ENCODE measurements at regions not wholly inside any gene's neighbourhood (a gene's known extent, or its start where the extent isn't known, plus 50 kb on each side); places are given as distances from the start of the nearest gene placed in this dataset.

DNA sequence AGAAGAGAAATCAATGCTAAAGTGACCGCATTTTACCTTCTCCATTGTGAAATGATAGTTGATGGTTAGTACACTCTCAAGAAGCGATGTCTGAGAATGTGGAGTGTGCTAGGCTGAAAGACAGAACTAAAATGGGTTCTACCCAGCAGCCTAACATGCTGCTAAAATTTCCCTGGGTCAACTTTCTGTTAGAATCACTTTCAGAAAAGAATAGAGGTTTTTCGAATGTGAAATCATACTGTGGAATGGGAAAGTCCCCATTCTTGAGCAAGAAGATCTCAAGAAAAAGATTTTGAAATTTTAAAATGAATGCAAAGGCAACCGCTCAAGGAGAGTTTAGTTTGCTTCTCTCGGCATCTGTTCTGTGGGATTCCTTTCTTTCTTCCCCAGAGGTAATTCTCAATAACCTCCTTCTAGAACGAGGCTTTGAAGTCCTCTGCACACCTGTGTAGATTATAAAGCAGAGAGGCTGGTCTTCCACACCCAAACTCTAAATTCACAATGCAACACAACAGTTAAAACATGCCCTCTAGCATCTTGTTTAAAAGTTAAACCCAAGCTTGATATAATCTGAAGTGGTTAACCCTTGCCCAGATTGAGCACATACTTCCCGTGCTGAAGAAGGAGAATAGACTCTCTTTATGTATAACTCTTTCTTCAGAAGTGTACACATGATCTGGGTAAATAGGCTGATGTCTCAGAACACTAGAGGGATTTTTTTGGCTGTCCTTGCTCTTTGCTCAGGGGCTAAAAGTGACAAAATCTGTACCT is 208.7 kb upstream of the KLF3 start:
- H3K36me3 ChIP-seq (ENCODE audit: control insufficient read depth in 1 of 2, insufficient read depth in 2 of 2, low read length in 2 of 2): no peaks in the 10 kb centered on the region
- no peak overlapping the region for H3K9ac ChIP-seq (ENCODE audit: low read depth in 1 of 2, low read length in 2 of 2)
- H3K27me3 ChIP-seq (ENCODE audit: control insufficient read depth in 1 of 2, insufficient read depth in 2 of 2, low read length in 2 of 2): no peaks in the 10 kb centered on the region
- peaks cover 14 to 29% of the 10 kb centered on the region in 2 donors for H3K4me1 ChIP-seq (ENCODE audit: control insufficient read depth in 1 of 2, insufficient read depth in 2 of 2, low read length in 2 of 2)
- peaks cover 0 to 2% of the 10 kb centered on the region in 2 donors for H3K9me3 ChIP-seq (ENCODE audit: control insufficient read depth in 1 of 2, low read length in 2 of 2)
- no peak overlapping the region for H3K4me3 ChIP-seq (ENCODE audit: low read depth in 1 of 2, low read length in 2 of 2)
- no peak overlapping the region for H3K27ac ChIP-seq (ENCODE audit: low read depth, low read length)

DNA sequence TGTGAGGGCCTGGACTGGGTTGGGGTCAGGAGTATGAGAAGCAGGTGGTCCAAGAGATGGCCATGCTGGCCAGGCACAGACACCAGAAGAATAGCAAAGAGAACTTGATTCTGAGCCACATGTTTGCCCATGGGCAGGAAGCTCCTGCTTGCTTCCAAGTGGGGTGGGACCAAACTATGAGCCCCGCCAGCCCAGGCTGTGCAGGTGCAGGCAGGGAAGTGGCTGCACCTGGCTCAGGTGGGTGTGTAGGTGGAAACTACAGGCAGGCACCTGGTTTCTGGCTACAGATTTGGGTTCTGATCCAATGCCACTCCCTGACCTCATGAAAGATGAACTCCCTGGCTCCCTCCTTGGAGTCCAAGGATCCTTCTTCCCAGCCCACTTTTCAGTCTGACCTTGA is 207.9 kb upstream of the KLF3 start:
- Histone ChIP-seq H3K27ac (ENCODE audit: low read depth, low read length) (no peak overlapping the region), H3K4me1 (ENCODE audit: control insufficient read depth in 1 of 2, insufficient read depth in 2 of 2, low read length in 2 of 2) (peaks cover 14 to 26% of the 10 kb centered on the region in 2 donors)

DNA sequence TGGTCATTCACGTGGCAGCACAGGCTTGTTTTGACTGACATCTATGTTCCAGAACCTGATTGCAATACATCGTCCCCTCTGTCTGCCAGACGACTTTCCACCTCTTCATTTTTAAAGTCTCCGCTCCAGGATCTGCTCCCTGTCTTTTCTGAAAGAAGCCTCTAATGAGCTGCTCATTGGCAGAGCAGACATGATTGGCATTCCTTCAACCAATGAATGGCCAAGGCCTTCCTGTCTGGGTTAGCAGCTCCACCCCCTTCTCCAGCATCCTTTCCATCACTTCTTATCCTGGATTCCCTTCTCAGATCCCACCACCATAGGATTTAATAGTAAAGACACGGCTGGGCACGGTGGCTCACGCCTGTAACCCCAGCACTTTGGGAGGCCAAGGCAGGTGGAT is 202.7 kb upstream of the KLF3 start:
- no peak overlapping the region for H3K27ac ChIP-seq (ENCODE audit: low read depth, low read length)
- no peaks in the 10 kb centered on the region for H3K27me3 ChIP-seq (ENCODE audit: control insufficient read depth in 1 of 2, insufficient read depth in 2 of 2, low read length in 2 of 2)
- H3K36me3 ChIP-seq (ENCODE audit: control insufficient read depth in 1 of 2, insufficient read depth in 2 of 2, low read length in 2 of 2): no peaks in the 10 kb centered on the region
- no peaks in the 10 kb centered on the region for H3K9me3 ChIP-seq (ENCODE audit: control insufficient read depth in 1 of 2, low read length in 2 of 2)
- H3K9ac ChIP-seq (ENCODE audit: low read depth in 1 of 2, low read length in 2 of 2): no peak overlapping the region
- H3K4me1 ChIP-seq (ENCODE audit: control insufficient read depth in 1 of 2, insufficient read depth in 2 of 2, low read length in 2 of 2): peaks cover 0 to 2% of the 10 kb centered on the region in 2 donors
- H3K4me3 ChIP-seq (ENCODE audit: low read depth in 1 of 2, low read length in 2 of 2): no peak overlapping the region

More for the DNA sequence above, 207.9 kb upstream of the KLF3 start:
- Histone ChIP-seq H3K9ac (ENCODE audit: low read depth in 1 of 2, low read length in 2 of 2) (no peak overlapping the region), H3K27me3 (ENCODE audit: control insufficient read depth in 1 of 2, insufficient read depth in 2 of 2, low read length in 2 of 2) (no peaks in the 10 kb centered on the region), H3K4me3 (ENCODE audit: low read depth in 1 of 2, low read length in 2 of 2) (no peak overlapping the region), H3K36me3 (ENCODE audit: control insufficient read depth in 1 of 2, insufficient read depth in 2 of 2, low read length in 2 of 2) (no peaks in the 10 kb centered on the region), H3K9me3 (ENCODE audit: control insufficient read depth in 1 of 2, low read length in 2 of 2) (peaks cover 0 to 2% of the 10 kb centered on the region in 2 donors)

DNA sequence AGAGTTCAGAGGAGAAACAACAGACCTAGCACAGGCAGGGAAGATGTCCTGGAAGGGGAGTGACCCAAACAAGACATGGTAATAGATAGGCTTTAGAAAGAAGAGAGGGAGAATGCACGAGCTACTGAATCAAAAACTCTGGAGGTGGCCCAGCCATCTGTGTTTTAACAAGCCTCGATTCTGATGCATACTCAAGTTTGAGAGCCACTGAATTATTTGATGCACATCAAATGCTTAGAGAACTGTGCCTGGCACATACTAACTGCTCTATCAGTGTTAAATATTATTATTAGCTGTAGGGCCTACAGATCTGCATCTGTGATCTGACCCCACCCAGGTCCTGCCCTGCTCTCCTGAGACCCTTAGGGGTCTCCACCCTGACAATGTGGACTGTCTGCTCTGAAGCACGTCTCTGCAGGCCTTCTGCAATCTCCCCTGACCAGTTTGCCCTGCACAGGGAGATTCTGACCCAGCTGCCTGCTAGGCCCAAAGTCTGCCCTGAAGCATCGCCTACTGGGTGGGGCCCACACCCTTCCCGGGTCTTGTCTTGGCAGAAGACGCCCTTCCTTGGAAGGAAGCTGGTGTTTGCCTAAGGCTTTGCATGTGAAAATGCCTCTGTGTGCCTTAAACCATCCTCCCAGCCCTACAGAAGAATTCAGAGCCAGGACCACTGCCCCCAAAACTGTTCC is 201.5 kb upstream of the KLF3 start:
- H3K9ac ChIP-seq (ENCODE audit: low read depth in 1 of 2, low read length in 2 of 2): no peak overlapping the region
- no peak overlapping the region for H3K27ac ChIP-seq (ENCODE audit: low read depth, low read length)
- no peaks in the 10 kb centered on the region for H3K27me3 ChIP-seq (ENCODE audit: control insufficient read depth in 1 of 2, insufficient read depth in 2 of 2, low read length in 2 of 2)
- H3K9me3 ChIP-seq (ENCODE audit: control insufficient read depth in 1 of 2, low read length in 2 of 2): peaks cover 4 to 10% of the 10 kb centered on the region in 2 donors
- no peaks in the 10 kb centered on the region for H3K4me1 ChIP-seq (ENCODE audit: control insufficient read depth in 1 of 2, insufficient read depth in 2 of 2, low read length in 2 of 2)
- H3K4me3 ChIP-seq (ENCODE audit: low read depth in 1 of 2, low read length in 2 of 2): no peak overlapping the region
- no peaks in the 10 kb centered on the region for H3K36me3 ChIP-seq (ENCODE audit: control insufficient read depth in 1 of 2, insufficient read depth in 2 of 2, low read length in 2 of 2)

DNA sequence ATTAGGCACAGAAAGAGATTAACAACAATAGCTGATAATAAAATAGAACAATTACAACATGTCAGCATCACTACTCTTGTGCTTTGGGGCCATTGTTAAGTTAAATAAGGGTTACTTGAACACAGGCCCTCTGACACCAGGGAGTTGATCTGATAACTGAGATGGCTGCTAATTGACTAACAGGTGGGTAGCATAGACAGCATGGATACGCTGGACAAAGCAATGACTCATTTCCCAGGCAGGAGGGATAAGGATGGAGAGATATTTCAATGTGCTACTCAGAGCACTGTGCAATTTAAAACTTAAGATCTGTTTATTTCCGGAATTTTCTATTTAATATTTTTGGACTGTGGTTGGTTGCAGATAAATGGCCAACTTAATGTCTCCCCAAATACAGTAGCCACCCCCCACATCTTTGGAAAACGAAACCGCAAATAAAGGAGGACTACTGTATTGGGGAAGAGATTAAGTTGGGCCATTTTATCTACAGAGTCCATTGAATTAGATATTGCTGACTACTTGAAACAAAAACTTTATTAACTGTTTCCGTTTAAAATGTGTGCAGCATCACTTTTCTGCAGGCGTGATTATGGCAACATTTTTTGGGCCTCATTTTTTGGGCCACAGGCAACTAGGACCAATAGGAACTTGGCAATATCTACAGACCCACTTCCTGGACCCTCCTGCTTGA is 200.6 kb upstream of the KLF3 start:
- Histone ChIP-seq H3K27me3 (ENCODE audit: control insufficient read depth in 1 of 2, insufficient read depth in 2 of 2, low read length in 2 of 2) (no peaks in the 10 kb centered on the region), H3K9ac (ENCODE audit: low read depth in 1 of 2, low read length in 2 of 2) (no peak overlapping the region), H3K27ac (ENCODE audit: low read depth, low read length) (no peak overlapping the region), H3K36me3 (ENCODE audit: control insufficient read depth in 1 of 2, insufficient read depth in 2 of 2, low read length in 2 of 2) (no peaks in the 10 kb centered on the region), H3K4me1 (ENCODE audit: control insufficient read depth in 1 of 2, insufficient read depth in 2 of 2, low read length in 2 of 2) (no peaks in the 10 kb centered on the region), H3K9me3 (ENCODE audit: control insufficient read depth in 1 of 2, low read length in 2 of 2) (peaks cover 4 to 10% of the 10 kb centered on the region in 2 donors), H3K4me3 (ENCODE audit: low read depth in 1 of 2, low read length in 2 of 2) (no peak overlapping the region)

DNA sequence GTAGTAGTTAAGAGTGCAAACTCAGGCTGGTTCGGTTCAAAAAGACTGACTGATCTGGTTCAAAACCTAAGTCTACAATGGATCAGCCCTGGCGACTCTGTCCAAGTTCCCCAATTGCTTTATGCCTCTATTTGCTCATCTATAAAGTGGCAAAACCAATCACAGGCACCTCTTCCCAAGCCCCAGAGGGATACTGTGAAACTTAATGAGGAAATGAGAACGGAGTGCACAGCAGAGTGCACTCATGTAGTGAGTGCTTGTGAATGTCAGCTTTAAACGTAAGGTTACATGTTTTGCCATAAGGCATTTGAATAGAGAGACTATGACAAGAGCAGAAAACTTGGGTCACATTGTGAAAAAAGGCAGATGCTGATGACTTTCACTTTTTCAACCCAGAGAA is 199.7 kb upstream of the KLF3 start:
- Histone ChIP-seq H3K36me3 (ENCODE audit: control insufficient read depth in 1 of 2, insufficient read depth in 2 of 2, low read length in 2 of 2) (no peaks in the 10 kb centered on the region), H3K9ac (ENCODE audit: low read depth in 1 of 2, low read length in 2 of 2) (no peak overlapping the region), H3K27me3 (ENCODE audit: control insufficient read depth in 1 of 2, insufficient read depth in 2 of 2, low read length in 2 of 2) (no peaks in the 10 kb centered on the region), H3K4me3 (ENCODE audit: low read depth in 1 of 2, low read length in 2 of 2) (no peak overlapping the region), H3K27ac (ENCODE audit: low read depth, low read length) (no peak overlapping the region), H3K9me3 (ENCODE audit: control insufficient read depth in 1 of 2, low read length in 2 of 2) (peaks cover 4 to 10% of the 10 kb centered on the region in 2 donors), H3K4me1 (ENCODE audit: control insufficient read depth in 1 of 2, insufficient read depth in 2 of 2, low read length in 2 of 2) (no peaks in the 10 kb centered on the region)

DNA sequence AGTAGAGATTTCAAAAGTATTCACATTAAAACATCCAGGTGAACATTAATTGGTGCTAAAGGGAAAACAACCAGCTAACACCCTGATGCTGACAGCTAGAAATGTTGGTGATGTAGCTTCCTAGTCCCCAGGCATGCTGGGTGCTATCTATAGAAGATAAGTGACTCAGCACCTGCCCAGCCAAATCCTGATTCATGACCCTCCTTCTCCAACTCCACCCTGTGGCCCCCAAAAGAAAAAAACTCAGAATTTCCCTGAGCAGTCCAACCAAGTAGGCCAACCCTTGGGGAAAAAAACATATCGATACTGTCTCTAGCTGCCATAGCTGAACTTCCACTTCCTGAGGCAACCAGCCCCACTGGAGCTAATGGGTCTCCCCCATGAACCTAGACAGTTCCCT is 197.6 kb upstream of the KLF3 start:
- no peaks in the 10 kb centered on the region for H3K27me3 ChIP-seq (ENCODE audit: control insufficient read depth in 1 of 2, insufficient read depth in 2 of 2, low read length in 2 of 2)
- H3K36me3 ChIP-seq (ENCODE audit: control insufficient read depth in 1 of 2, insufficient read depth in 2 of 2, low read length in 2 of 2): no peaks in the 10 kb centered on the region
- H3K4me1 ChIP-seq (ENCODE audit: control insufficient read depth in 1 of 2, insufficient read depth in 2 of 2, low read length in 2 of 2): no peaks in the 10 kb centered on the region
- H3K9me3 ChIP-seq (ENCODE audit: control insufficient read depth in 1 of 2, low read length in 2 of 2): peaks cover 4 to 10% of the 10 kb centered on the region in 2 donors
- no peak overlapping the region for H3K27ac ChIP-seq (ENCODE audit: low read depth, low read length)
- no peak overlapping the region for H3K9ac ChIP-seq (ENCODE audit: low read depth in 1 of 2, low read length in 2 of 2)
- H3K4me3 ChIP-seq (ENCODE audit: low read depth in 1 of 2, low read length in 2 of 2): no peak overlapping the region

DNA sequence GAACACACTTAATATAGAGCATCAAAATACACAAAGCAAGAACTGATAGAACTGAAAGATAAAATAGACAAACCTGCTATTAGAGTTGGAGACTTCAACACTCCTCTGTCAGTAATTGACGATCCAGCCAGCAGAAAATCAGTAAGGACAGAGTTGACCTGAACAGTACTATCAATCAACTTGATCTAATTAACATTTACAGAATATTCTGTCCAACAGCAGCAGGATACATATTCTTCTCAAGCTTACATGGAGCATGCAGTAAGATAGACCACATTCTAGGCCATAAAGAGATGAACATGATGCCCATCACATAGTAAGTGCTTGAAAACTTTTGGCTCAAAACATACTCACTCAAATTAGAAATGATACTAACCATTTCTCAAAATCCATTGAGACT is 196.7 kb upstream of the KLF3 start:
- peaks cover 4 to 10% of the 10 kb centered on the region in 2 donors for H3K9me3 ChIP-seq (ENCODE audit: control insufficient read depth in 1 of 2, low read length in 2 of 2)
- H3K27ac ChIP-seq (ENCODE audit: low read depth, low read length): no peak overlapping the region
- H3K36me3 ChIP-seq (ENCODE audit: control insufficient read depth in 1 of 2, insufficient read depth in 2 of 2, low read length in 2 of 2): no peaks in the 10 kb centered on the region
- no peaks in the 10 kb centered on the region for H3K27me3 ChIP-seq (ENCODE audit: control insufficient read depth in 1 of 2, insufficient read depth in 2 of 2, low read length in 2 of 2)
- no peak overlapping the region for H3K4me3 ChIP-seq (ENCODE audit: low read depth in 1 of 2, low read length in 2 of 2)
- no peaks in the 10 kb centered on the region for H3K4me1 ChIP-seq (ENCODE audit: control insufficient read depth in 1 of 2, insufficient read depth in 2 of 2, low read length in 2 of 2)
- no peak overlapping the region for H3K9ac ChIP-seq (ENCODE audit: low read depth in 1 of 2, low read length in 2 of 2)

DNA sequence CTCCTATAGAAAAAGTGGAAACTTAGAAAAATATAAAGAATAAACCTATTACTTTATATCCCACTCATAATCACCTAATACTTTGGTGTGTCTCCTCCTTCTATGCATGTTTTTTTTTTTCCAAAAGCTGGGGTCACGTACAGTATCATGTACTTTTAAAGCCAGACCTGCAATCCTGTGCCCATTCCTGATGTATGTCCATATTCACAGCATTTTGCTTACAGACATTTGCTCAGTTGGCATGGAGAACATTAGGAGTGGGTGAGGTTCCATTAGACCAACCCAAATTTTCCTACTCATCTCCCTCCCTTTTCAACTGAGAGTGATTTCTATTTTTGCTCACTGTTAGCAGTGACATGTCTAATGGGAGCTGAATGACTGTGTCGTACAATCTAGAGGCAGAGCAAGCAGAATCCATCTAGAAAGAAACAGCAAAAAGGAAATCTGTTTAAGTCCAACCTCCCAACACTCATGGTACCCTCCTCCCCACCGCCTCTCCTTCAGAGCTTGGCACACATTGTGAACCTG is 195.6 kb upstream of the KLF3 start:
- no peak overlapping the region for H3K27ac ChIP-seq (ENCODE audit: low read depth, low read length)
- no peak overlapping the region for H3K4me3 ChIP-seq (ENCODE audit: low read depth in 1 of 2, low read length in 2 of 2)
- H3K9ac ChIP-seq (ENCODE audit: low read depth in 1 of 2, low read length in 2 of 2): no peak overlapping the region
- H3K9me3 ChIP-seq (ENCODE audit: control insufficient read depth in 1 of 2, low read length in 2 of 2): peaks cover 4 to 10% of the 10 kb centered on the region in 2 donors
- H3K4me1 ChIP-seq (ENCODE audit: control insufficient read depth in 1 of 2, insufficient read depth in 2 of 2, low read length in 2 of 2): no peaks in the 10 kb centered on the region
- H3K36me3 ChIP-seq (ENCODE audit: control insufficient read depth in 1 of 2, insufficient read depth in 2 of 2, low read length in 2 of 2): no peaks in the 10 kb centered on the region
- H3K27me3 ChIP-seq (ENCODE audit: control insufficient read depth in 1 of 2, insufficient read depth in 2 of 2, low read length in 2 of 2): no peaks in the 10 kb centered on the region

DNA sequence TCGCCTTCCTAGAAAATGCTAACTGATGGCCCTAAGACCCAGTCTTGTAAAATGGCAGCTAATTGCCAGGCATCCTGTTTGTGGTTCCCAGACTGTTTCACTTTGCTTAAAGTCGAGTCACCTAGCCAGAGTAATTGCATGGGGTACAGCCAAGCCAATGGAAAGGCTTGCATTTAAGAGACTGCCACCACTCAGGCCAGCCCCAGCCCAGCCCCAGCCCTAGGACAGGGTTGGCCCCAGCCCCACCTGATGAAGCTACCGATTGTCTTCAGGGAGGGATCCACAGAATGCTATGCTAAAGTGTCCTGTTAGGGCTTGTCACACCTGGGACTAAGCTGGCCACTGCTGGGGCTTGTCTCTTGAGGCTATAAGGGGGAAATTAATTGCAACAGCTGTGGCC is 194.6 kb upstream of the KLF3 start:
- no peaks in the 10 kb centered on the region for H3K4me1 ChIP-seq (ENCODE audit: control insufficient read depth in 1 of 2, insufficient read depth in 2 of 2, low read length in 2 of 2)

More for the DNA sequence above, 194.6 kb upstream of the KLF3 start:
- Histone ChIP-seq H3K27me3 (ENCODE audit: control insufficient read depth in 1 of 2, insufficient read depth in 2 of 2, low read length in 2 of 2) (no peaks in the 10 kb centered on the region), H3K36me3 (ENCODE audit: control insufficient read depth in 1 of 2, insufficient read depth in 2 of 2, low read length in 2 of 2) (no peaks in the 10 kb centered on the region), H3K27ac (ENCODE audit: low read depth, low read length) (no peak overlapping the region), H3K4me3 (ENCODE audit: low read depth in 1 of 2, low read length in 2 of 2) (no peak overlapping the region), H3K9me3 (ENCODE audit: control insufficient read depth in 1 of 2, low read length in 2 of 2) (peaks cover 4 to 10% of the 10 kb centered on the region in 2 donors), H3K9ac (ENCODE audit: low read depth in 1 of 2, low read length in 2 of 2) (no peak overlapping the region)
